ENCODE measurements at regions not wholly inside any gene's neighbourhood (a gene's known extent, or its start where the extent isn't known, plus 50 kb on each side); places are given as distances from the start of the nearest gene placed in this dataset.
"Not testable (repeated sequence)": the region's sequence is repeated elsewhere in the genome, so short reads cannot be mapped to it uniquely, and the experiment has no call there.

DNA sequence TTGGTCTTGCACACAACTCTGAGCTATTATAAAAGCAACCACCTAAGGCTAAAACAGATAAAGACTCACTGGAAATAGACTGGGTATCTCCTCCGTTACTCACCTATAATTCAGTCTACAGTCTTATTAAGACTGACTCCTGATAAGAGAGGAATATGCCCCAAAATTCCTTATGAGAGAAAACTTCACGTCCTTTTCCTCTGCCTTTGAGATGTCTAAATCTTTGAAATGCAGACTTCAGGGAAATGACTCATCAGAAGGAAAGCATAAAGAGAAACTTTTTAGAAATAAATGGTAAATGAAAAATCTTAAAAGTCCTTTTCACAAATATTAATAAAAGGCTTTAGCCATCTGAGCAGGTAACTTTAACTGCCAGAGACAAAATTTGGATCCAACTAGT lies 187.5 kb upstream of the RTL1 start:
- no peak overlapping the region for H3K4me3 Mint-ChIP-seq
- ChIA-PET POLR2A (no interaction called here), CTCF (no interaction called here)
- H3K27ac Mint-ChIP-seq, result no peak overlapping the region
- H3K27me3 Mint-ChIP-seq, result no peaks in the 10 kb centered on the region
- no peaks in the 10 kb centered on the region for H3K9me3 Mint-ChIP-seq
- no peak for DNase-seq
- H3K4me1 Mint-ChIP-seq (ENCODE audit: low read depth), result no peaks in the 10 kb centered on the region
- no peak for ATAC-seq
- intact Hi-C loops (cut with micrococcal nuclease), result no loop called here
- H3K36me3 Mint-ChIP-seq (ENCODE audit: low read depth), result no peaks in the 10 kb centered on the region
- TF ChIP-seq, protein P1, sequence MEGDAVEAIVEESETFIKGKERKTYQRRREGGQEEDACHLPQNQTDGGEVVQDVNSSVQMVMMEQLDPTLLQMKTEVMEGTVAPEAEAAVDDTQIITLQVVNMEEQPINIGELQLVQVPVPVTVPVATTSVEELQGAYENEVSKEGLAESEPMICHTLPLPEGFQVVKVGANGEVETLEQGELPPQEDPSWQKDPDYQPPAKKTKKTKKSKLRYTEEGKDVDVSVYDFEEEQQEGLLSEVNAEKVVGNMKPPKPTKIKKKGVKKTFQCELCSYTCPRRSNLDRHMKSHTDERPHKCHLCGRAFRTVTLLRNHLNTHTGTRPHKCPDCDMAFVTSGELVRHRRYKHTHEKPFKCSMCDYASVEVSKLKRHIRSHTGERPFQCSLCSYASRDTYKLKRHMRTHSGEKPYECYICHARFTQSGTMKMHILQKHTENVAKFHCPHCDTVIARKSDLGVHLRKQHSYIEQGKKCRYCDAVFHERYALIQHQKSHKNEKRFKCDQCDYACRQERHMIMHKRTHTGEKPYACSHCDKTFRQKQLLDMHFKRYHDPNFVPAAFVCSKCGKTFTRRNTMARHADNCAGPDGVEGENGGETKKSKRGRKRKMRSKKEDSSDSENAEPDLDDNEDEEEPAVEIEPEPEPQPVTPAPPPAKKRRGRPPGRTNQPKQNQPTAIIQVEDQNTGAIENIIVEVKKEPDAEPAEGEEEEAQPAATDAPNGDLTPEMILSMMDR (IDR thresholded peaks at IDR 0.05), result no peak

DNA sequence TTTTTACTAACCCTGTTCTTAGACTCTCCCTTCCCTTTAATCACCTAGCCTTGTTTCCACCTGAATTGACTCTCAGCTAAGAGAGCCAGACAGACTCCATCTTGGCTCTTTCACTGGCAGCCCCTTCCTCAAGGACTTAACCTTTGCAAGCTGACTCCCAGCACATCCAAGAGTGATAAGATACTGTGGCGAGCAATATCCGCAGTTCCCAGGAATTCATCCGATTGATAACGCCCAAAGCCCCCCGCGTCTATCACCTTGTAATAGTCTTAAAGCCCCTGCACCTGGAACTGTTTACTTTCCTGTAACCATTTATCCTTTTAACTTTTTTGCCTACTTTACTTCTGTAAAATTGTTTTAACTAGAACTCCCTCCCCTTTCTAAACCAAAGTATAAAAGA lies 191.4 kb upstream of the RTL1 start:
- POLR2A ChIA-PET, CTCF ChIA-PET: not testable (repeated sequence)

DNA sequence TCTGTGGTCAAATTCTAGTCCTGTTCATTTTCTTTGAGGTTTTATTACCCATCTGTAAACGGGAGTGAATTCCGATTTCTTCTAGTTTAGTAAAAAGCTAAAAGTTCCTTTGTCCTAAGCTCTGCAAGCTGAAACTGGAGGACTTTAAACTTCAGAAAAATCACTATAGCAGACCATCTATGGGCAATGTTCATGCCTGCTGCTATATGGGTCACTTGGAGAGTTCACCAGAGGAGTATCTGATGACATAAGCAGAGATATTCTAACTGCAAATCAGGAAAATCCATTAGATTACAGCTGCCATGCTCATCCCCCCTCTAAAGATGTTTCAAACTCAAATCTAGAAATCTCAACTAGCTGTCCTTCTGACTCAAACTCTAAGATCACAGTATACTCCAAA lies 193.0 kb upstream of the RTL1 start:
- TF ChIP-seq, protein P1 (IDR thresholded peaks at IDR 0.05), result no peak
- no peak overlapping the region for H3K27ac Mint-ChIP-seq
- H3K9me3 Mint-ChIP-seq, result peaks cover 2% of the 10 kb centered on the region
- no peaks in the 10 kb centered on the region for H3K36me3 Mint-ChIP-seq (ENCODE audit: low read depth)
- POLR2A ChIA-PET, result no interaction called here
- intact Hi-C loops (cut with micrococcal nuclease), result no loop called here
- ATAC-seq (no peak), DNase-seq (no peak)
- CTCF ChIA-PET, result no interaction called here
- no peak overlapping the region for H3K4me3 Mint-ChIP-seq
- H3K27me3 Mint-ChIP-seq, result peaks cover 12% of the 10 kb centered on the region
- H3K4me1 Mint-ChIP-seq (ENCODE audit: low read depth), result no peaks in the 10 kb centered on the region

More for the DNA sequence above, 191.4 kb upstream of the RTL1 start:
- DNase-seq; H3K27me3 Mint-ChIP-seq; H3K4me1 Mint-ChIP-seq (ENCODE audit: low read depth); H3K4me3 Mint-ChIP-seq; ATAC-seq; H3K9me3 Mint-ChIP-seq; H3K27ac Mint-ChIP-seq; intact Hi-C loops (cut with micrococcal nuclease); H3K36me3 Mint-ChIP-seq (ENCODE audit: low read depth): not testable (repeated sequence)

DNA sequence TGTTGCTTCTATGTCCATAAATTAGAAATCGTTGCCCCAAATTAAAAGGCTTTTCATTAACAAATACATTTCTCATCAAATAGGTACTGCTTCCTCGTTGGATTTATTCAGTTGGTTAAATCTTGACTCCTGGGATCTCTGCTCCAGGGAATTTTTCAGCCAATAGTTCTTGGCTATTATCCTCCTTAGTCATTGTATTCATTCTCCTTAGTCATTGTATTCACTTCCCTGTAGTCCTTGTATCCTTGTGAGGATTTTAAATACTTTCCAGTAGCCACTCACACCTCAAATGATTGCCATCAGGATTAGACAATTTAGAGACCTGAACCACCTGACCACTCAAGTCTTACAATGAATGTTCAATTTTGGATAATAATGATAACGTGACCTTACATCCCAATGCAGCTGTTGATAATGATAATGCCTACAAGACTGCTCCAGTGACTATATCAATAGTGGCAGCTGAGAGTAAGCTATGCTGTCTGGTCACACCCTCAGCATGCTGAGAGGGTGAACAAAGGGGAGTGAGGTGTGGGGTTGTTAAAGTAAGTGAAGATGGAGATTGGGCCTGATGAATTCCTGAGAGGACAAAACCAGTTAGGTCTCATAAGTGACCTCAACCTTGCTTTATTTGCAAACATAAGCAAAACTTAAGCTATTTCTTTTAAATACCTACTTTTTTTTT lies 193.7 kb upstream of the RTL1 start:
- H3K27me3 Mint-ChIP-seq, result peaks cover 12% of the 10 kb centered on the region
- peaks cover 2% of the 10 kb centered on the region for H3K9me3 Mint-ChIP-seq
- no peak overlapping the region for H3K4me3 Mint-ChIP-seq
- DNase-seq (no peak), ATAC-seq (no peak)
- no peaks in the 10 kb centered on the region for H3K4me1 Mint-ChIP-seq (ENCODE audit: low read depth)
- ChIA-PET POLR2A (no interaction called here), CTCF (interaction anchor here (1.2 kb wide), 1 partner anchor 246 kb away, joined by 3 read pairs; no protein-coding TSS in a partner anchor)
- no peaks in the 10 kb centered on the region for H3K36me3 Mint-ChIP-seq (ENCODE audit: low read depth)
- TF ChIP-seq, protein P1 (IDR thresholded peaks at IDR 0.05), result no peak
- H3K27ac Mint-ChIP-seq, result no peak overlapping the region
- intact Hi-C loops (cut with micrococcal nuclease), result no loop called here

DNA sequence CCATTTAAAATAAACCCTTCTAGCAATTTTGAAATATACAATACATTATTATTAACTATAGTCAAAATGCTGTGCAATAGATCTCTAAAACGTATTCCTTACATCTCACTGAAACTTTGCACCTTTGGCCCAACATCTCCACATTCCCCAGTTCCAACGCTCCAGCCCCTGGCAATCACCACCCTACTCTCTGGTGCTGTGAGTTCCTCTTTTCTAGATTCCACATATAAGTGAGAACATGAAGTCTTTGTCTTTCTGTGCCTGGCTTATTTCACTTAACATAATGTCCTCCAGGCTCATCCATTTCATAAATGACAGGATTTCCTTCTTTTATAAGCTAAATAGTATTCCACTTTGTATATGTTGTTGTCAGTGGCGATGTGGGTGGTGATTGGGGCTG lies 194.7 kb upstream of the RTL1 start:
- Mint-ChIP-seq H3K9me3 (peaks cover 2% of the 10 kb centered on the region), H3K27ac (no peak overlapping the region), H3K36me3 (ENCODE audit: low read depth) (no peaks in the 10 kb centered on the region), H3K4me3 (no peak overlapping the region), H3K4me1 (ENCODE audit: low read depth) (no peaks in the 10 kb centered on the region), H3K27me3 (peaks cover 12% of the 10 kb centered on the region)
- ATAC-seq, result no peak
- TF ChIP-seq, protein P1 (IDR thresholded peaks at IDR 0.05), result no peak
- intact Hi-C loops (cut with micrococcal nuclease), result no loop called here
- ChIA-PET POLR2A (no interaction called here), CTCF (interaction anchor here (1.2 kb wide), 1 partner anchor 247 kb away, joined by 3 read pairs; no protein-coding TSS in a partner anchor)
- no peak for DNase-seq
